ENCODE measurements at regions not wholly inside any gene's neighbourhood (a gene's known extent, or its start where the extent isn't known, plus 50 kb on each side); places are given as distances from the start of the nearest gene placed in this dataset.

GRCh38 chr9:26067608-26068007, 389.4 kb upstream of the TUSC1 start:
- H3K27me3 Mint-ChIP-seq (ENCODE audit: insufficient read depth) = no peaks in the 10 kb centered on the region
- H3K27ac Mint-ChIP-seq = no peak overlapping the region
- H3K4me3 Mint-ChIP-seq = no peak overlapping the region
- H3K36me3 Mint-ChIP-seq (ENCODE audit: low read depth) = no peaks in the 10 kb centered on the region
- H3K9me3 Mint-ChIP-seq = peaks cover 13% of the 10 kb centered on the region
- H3K4me1 Mint-ChIP-seq (ENCODE audit: low read depth) = no peaks in the 10 kb centered on the region
- DNase-seq (ENCODE audit: low spot score) = no peak
- intact Hi-C loops (cut with micrococcal nuclease) = no loop called here

- Mint-ChIP-seq H3K36me3 (ENCODE audit: low read depth) (no peaks in the 10 kb centered on the region), H3K4me3 (no peak overlapping the region), H3K27me3 (ENCODE audit: insufficient read depth) (no peaks in the 10 kb centered on the region), H3K9me3 (peaks cover 6% of the 10 kb centered on the region), H3K27ac (no peak overlapping the region), H3K4me1 (ENCODE audit: low read depth) (no peaks in the 10 kb centered on the region)
- DNase-seq (ENCODE audit: low spot score) = no peak
- intact Hi-C loops (cut with micrococcal nuclease) = no loop called here
Measured at GRCh38 chr9:26066237-26066636, 388.0 kb upstream of the TUSC1 start.

GRCh38 chr9:26061948-26062575, 383.8 kb upstream of the TUSC1 start:
- H3K9me3 Mint-ChIP-seq = peaks cover 9% of the 10 kb centered on the region
- no peak overlapping the region for H3K4me3 Mint-ChIP-seq
- H3K4me1 Mint-ChIP-seq (ENCODE audit: low read depth) = no peaks in the 10 kb centered on the region
- no peak overlapping the region for H3K27ac Mint-ChIP-seq
- intact Hi-C loops (cut with micrococcal nuclease) = no loop called here
- H3K36me3 Mint-ChIP-seq (ENCODE audit: low read depth) = no peaks in the 10 kb centered on the region
- no peaks in the 10 kb centered on the region for H3K27me3 Mint-ChIP-seq (ENCODE audit: insufficient read depth)
- DNase-seq (ENCODE audit: low spot score) = no peak

- no peak for DNase-seq (ENCODE audit: low spot score)
- Mint-ChIP-seq H3K27ac (no peak overlapping the region), H3K4me3 (no peak overlapping the region), H3K9me3 (peaks cover 21% of the 10 kb centered on the region), H3K4me1 (ENCODE audit: low read depth) (no peaks in the 10 kb centered on the region), H3K27me3 (ENCODE audit: insufficient read depth) (no peaks in the 10 kb centered on the region), H3K36me3 (ENCODE audit: low read depth) (no peaks in the 10 kb centered on the region)
- intact Hi-C loops (cut with micrococcal nuclease) = no loop called here
Measured at GRCh38 chr9:26058111-26058895, 380.1 kb upstream of the TUSC1 start.

DNA sequence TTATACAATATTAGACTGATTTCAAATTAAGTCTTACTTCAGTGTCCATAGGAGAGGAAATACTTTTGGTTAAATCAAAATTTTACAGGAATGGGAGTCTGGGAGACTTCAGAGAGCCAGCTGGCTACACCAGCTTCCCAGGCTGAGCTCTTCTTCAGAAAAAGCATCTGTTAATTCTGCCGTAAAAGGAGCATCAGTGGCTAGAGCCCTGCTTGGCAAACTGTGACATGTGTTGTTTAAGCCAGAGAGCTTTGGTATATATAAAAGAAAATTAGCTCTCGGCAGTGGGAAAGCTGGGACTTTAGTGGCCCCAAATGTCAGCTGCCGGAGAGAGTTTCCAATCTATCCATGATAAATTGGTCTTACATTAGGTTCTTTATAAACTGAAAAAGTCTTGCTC, 378.8 kb upstream of the TUSC1 start:
- no peaks in the 10 kb centered on the region for H3K4me1 Mint-ChIP-seq (ENCODE audit: low read depth)
- H3K4me3 Mint-ChIP-seq = no peak overlapping the region
- H3K27me3 Mint-ChIP-seq (ENCODE audit: insufficient read depth) = no peaks in the 10 kb centered on the region
- peaks cover 24% of the 10 kb centered on the region for H3K9me3 Mint-ChIP-seq
- intact Hi-C loops (cut with micrococcal nuclease) = no loop called here
- no peak overlapping the region for H3K27ac Mint-ChIP-seq
- H3K36me3 Mint-ChIP-seq (ENCODE audit: low read depth) = no peaks in the 10 kb centered on the region
- DNase-seq (ENCODE audit: low spot score) = no peak

- intact Hi-C loops (cut with micrococcal nuclease) = no loop called here
- H3K27ac Mint-ChIP-seq = no peak overlapping the region
- H3K27me3 Mint-ChIP-seq (ENCODE audit: insufficient read depth) = no peaks in the 10 kb centered on the region
- DNase-seq (ENCODE audit: low spot score) = no peak
- H3K36me3 Mint-ChIP-seq (ENCODE audit: low read depth) = no peaks in the 10 kb centered on the region
- H3K9me3 Mint-ChIP-seq = peaks cover 24% of the 10 kb centered on the region
- H3K4me1 Mint-ChIP-seq (ENCODE audit: low read depth) = no peaks in the 10 kb centered on the region
- H3K4me3 Mint-ChIP-seq = no peak overlapping the region
Measured at GRCh38 chr9:26054600-26055520, 376.6 kb upstream of the TUSC1 start.

DNA sequence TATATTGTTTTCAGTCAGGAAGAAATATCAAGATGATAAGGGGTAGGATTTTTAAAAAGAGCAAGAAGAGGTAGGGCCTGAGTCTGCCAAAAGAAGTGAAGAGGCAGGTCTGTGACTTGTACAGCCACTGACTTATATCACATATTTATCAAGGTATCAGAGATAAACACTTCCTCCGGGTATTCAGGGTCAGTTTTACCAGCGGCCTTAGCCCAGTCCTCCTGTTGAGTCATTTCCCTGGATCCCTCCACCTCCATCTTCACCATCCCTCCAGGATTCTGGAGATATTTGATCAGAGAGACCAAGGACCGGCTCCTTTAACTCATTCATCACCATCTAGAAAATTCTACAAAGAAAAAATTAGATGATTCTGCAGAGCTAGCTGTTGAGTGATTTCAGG, 375.7 kb upstream of the TUSC1 start:
- Mint-ChIP-seq H3K9me3 (peaks cover 22% of the 10 kb centered on the region), H3K4me1 (ENCODE audit: low read depth) (no peaks in the 10 kb centered on the region), H3K27me3 (ENCODE audit: insufficient read depth) (no peaks in the 10 kb centered on the region), H3K4me3 (no peak overlapping the region), H3K36me3 (ENCODE audit: low read depth) (no peaks in the 10 kb centered on the region), H3K27ac (no peak overlapping the region)
- DNase-seq (ENCODE audit: low spot score) = no peak
- intact Hi-C loops (cut with micrococcal nuclease) = no loop called here

GRCh38 chr9:26043431-26043830, 365.2 kb upstream of the TUSC1 start:
- Mint-ChIP-seq H3K27me3 (ENCODE audit: insufficient read depth) (no peaks in the 10 kb centered on the region), H3K36me3 (ENCODE audit: low read depth) (no peaks in the 10 kb centered on the region)
- DNase-seq (ENCODE audit: low spot score) = no peak

GRCh38 chr9:26034786-26035185, 356.5 kb upstream of the TUSC1 start:
- H3K9me3 Mint-ChIP-seq = peaks cover 9% of the 10 kb centered on the region
- no peak for DNase-seq (ENCODE audit: low spot score)
- intact Hi-C loops (cut with micrococcal nuclease) = no loop called here
- no peaks in the 10 kb centered on the region for H3K27me3 Mint-ChIP-seq (ENCODE audit: insufficient read depth)
- H3K27ac Mint-ChIP-seq = no peak overlapping the region
- no peak overlapping the region for H3K4me3 Mint-ChIP-seq
- no peaks in the 10 kb centered on the region for H3K4me1 Mint-ChIP-seq (ENCODE audit: low read depth)
- no peaks in the 10 kb centered on the region for H3K36me3 Mint-ChIP-seq (ENCODE audit: low read depth)

More at GRCh38 chr9:26043431-26043830, 365.2 kb upstream of the TUSC1 start:
- intact Hi-C loops (cut with micrococcal nuclease) = no loop called here
- Mint-ChIP-seq H3K4me1 (ENCODE audit: low read depth) (no peaks in the 10 kb centered on the region), H3K9me3 (peaks cover 16% of the 10 kb centered on the region), H3K4me3 (no peak overlapping the region), H3K27ac (no peak overlapping the region)

GRCh38 chr9:26033336-26033735, 355.1 kb upstream of the TUSC1 start:
- Mint-ChIP-seq H3K9me3 (peaks cover 9% of the 10 kb centered on the region), H3K27ac (no peak overlapping the region), H3K36me3 (ENCODE audit: low read depth) (no peaks in the 10 kb centered on the region), H3K4me1 (ENCODE audit: low read depth) (no peaks in the 10 kb centered on the region), H3K4me3 (no peak overlapping the region), H3K27me3 (ENCODE audit: insufficient read depth) (no peaks in the 10 kb centered on the region)
- intact Hi-C loops (cut with micrococcal nuclease) = no loop called here
- DNase-seq (ENCODE audit: low spot score) = no peak

DNA sequence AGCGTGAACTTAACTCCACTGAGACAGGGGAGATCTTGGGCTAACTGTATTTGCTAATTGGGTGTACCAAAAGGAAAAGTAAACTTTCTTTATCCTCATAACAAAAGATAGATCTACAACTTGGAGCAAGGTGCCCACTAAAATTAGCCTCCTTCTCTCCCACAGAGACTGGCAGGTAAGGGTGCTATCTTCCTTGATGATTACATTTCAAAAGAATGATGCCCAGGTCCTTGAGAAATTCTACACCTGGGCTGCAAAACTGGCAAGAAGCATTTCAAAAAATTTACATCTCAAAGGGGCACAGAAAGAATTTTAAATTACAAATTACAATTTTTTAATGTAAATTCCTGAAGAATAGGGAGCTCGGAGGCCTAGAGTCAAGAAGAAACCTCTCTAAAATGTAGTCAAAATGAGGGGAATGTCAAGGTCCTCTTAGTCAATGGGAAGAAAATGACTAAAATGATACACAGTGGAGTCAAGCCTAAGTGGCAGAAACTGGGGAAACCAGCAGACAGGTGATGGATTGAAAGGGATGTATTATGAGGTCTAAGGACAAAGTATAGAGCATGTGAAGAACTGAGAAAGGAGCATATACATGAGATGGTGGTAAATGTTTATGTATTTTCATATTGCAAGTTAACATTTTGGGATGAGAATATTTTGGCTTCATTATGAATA, 348.3 kb upstream of the TUSC1 start:
- Mint-ChIP-seq H3K4me1 (ENCODE audit: low read depth) (no peaks in the 10 kb centered on the region), H3K27ac (no peak overlapping the region), H3K4me3 (no peak overlapping the region), H3K9me3 (no peaks in the 10 kb centered on the region), H3K27me3 (ENCODE audit: insufficient read depth) (no peaks in the 10 kb centered on the region), H3K36me3 (ENCODE audit: low read depth) (no peaks in the 10 kb centered on the region)
- no peak for DNase-seq (ENCODE audit: low spot score)
- intact Hi-C loops (cut with micrococcal nuclease) = no loop called here

GRCh38 chr9:26013199-26013598, 335.0 kb upstream of the TUSC1 start:
- intact Hi-C loops (cut with micrococcal nuclease) = no loop called here
- H3K9me3 Mint-ChIP-seq = peaks cover 25% of the 10 kb centered on the region
- H3K36me3 Mint-ChIP-seq (ENCODE audit: low read depth) = no peaks in the 10 kb centered on the region
- no peaks in the 10 kb centered on the region for H3K4me1 Mint-ChIP-seq (ENCODE audit: low read depth)
- no peak overlapping the region for H3K27ac Mint-ChIP-seq
- H3K4me3 Mint-ChIP-seq = no peak overlapping the region
- H3K27me3 Mint-ChIP-seq (ENCODE audit: insufficient read depth) = no peaks in the 10 kb centered on the region
- no peak for DNase-seq (ENCODE audit: low spot score)

Measured in activated T-helper 1 cell treated with anti-CD3 and anti-CD28 coated beads, Interleukin-12 subunit alpha, Interleukin-12 subunit beta, Interleukin-2, Interleukin-4 antibody, amounts not matched to agents 30 ng/mL and 10 ng/mL and 1 ng/mL, durations not matched to agents 14 hours and 24 hours and 36 hours (primary cell).